BJ (cell line): ENCODE measurements at regions not wholly inside any gene's neighbourhood (a gene's known extent, or its start where the extent isn't known, plus 50 kb on each side); places are given as distances from the start of the nearest gene placed in this dataset.

ENCODE experiments used
- CTCF ChIA-PET: fragments of 350-600 bp; formaldehyde crosslinking; extraction: SDS; loops from one replicate; lab custom pipeline; 2021; ENCODE audit warnings: antibody characterized with exemption, inconsistent platforms; lab: Yijun Ruan, JAX
- POLR2A ChIA-PET: fragments of 300-600 bp; sonication (Branson Sonifier 250); formaldehyde crosslinking; extraction: SDS; loops from one replicate; lab custom pipeline; 2021; ENCODE audit warnings: antibody characterized with exemption; lab: Charles Lee
- DNase-seq: peaks from one replicate; pipeline ENCODE4 v3.0.0-alpha.2; 2011; ENCODE audit warnings: low read depth
- H3K27me3 ChIP-seq: 2 replicates; pipeline ENCODE4 v1.6.0; 2011; ENCODE audit warnings: low read length; ENCODE audit not compliant: control insufficient read depth, insufficient read depth
- H3K36me3 ChIP-seq: 2 replicates; pipeline ENCODE4 v1.5.1; 2011; ENCODE audit warnings: low read length; ENCODE audit not compliant: control insufficient read depth, insufficient read depth
- H3K4me3 ChIP-seq: 2 replicates; pipeline ENCODE4 v1.5.1; 2011; ENCODE audit warnings: low read depth, mild to moderate bottlenecking, control low read depth, low read length
- TF ChIP-seq, protein P1 (sequence below): IDR thresholded peaks from 2 replicates; pipeline ENCODE4 v1.5.1; 2011; ENCODE audit warnings: low read depth, mild to moderate bottlenecking, control low read depth, inconsistent platforms, low read length, moderate library complexity; ENCODE audit not compliant: insufficient read depth

DNA sequence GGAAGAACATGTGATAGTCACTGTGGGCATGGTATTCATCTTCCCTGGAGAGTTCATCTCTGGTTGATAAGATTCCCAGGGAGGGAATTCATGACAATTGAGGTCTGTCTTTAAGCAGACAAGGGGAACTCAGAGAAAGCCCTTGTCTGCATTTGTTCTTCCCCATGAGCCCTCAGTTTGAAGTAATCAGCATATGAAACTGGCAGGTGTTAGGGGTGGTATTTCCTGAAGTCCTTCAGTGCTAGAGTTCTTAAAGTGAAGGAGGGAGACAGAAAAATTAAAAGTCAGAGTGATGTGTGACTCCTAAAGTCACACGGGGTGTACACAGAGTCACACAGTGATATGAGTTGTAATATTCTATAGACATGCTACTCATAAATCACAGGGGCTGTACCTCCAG is 60.6 kb upstream of the SYK start:
- TF ChIP-seq, protein P1, sequence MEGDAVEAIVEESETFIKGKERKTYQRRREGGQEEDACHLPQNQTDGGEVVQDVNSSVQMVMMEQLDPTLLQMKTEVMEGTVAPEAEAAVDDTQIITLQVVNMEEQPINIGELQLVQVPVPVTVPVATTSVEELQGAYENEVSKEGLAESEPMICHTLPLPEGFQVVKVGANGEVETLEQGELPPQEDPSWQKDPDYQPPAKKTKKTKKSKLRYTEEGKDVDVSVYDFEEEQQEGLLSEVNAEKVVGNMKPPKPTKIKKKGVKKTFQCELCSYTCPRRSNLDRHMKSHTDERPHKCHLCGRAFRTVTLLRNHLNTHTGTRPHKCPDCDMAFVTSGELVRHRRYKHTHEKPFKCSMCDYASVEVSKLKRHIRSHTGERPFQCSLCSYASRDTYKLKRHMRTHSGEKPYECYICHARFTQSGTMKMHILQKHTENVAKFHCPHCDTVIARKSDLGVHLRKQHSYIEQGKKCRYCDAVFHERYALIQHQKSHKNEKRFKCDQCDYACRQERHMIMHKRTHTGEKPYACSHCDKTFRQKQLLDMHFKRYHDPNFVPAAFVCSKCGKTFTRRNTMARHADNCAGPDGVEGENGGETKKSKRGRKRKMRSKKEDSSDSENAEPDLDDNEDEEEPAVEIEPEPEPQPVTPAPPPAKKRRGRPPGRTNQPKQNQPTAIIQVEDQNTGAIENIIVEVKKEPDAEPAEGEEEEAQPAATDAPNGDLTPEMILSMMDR, result no peak
- no peak for DNase-seq
- H3K36me3 ChIP-seq, result no peaks in the 10 kb centered on the region
- ChIA-PET CTCF (no interaction called here), POLR2A (no interaction called here)
- no peak overlapping the region for H3K4me3 ChIP-seq
- H3K27me3 ChIP-seq, result no peaks in the 10 kb centered on the region

DNA sequence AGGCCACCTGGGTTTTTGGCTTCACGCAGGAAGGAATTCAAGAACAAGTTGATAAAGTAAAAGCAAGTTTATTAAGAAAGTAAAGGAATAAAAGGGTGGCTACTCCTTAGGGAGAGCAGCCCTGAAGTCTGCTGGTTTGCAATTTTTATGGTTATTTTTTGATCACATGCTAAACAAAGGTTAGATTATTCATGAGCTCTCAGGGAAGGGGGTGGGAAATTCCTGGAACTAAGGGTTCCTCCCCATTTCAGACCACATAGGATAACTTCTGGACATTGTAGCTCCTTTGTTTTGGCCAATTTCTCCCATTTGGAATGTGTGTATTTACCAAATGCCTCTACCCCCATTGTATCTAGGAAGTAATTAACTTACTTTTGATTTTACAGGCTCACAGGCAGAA is 63.9 kb upstream of the SYK start:
- no peak for DNase-seq
- H3K27me3 ChIP-seq, result no peaks in the 10 kb centered on the region
- ChIA-PET CTCF (no interaction called here), POLR2A (no interaction called here)
- no peak overlapping the region for H3K4me3 ChIP-seq
- TF ChIP-seq, protein P1, result no peak
- H3K36me3 ChIP-seq, result no peaks in the 10 kb centered on the region

DNA sequence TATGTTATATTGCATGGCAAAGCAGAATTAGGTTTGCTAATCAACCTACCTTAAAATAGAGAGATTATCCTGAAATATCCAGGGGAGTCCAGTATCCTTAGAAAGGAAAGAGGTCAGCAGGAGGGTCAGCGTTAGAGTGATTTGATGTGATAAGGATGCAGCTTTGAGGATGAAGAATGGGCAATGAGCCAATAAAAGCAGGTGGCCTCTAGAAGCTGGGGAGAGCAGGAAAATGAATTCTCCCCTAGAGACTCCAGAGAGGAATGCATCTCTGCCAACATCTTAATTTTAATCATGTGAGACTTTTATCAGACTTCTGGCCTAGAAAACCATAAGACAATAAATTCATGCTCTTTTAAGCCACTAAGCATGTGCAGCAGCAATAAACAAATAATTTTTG is 65.7 kb upstream of the SYK start:
- no peak overlapping the region for H3K4me3 ChIP-seq
- TF ChIP-seq, protein P1, result no peak
- POLR2A ChIA-PET, result no interaction called here
- no peak for DNase-seq
- H3K27me3 ChIP-seq, result no peaks in the 10 kb centered on the region
- CTCF ChIA-PET, result no interaction called here
- H3K36me3 ChIP-seq, result no peaks in the 10 kb centered on the region

DNA sequence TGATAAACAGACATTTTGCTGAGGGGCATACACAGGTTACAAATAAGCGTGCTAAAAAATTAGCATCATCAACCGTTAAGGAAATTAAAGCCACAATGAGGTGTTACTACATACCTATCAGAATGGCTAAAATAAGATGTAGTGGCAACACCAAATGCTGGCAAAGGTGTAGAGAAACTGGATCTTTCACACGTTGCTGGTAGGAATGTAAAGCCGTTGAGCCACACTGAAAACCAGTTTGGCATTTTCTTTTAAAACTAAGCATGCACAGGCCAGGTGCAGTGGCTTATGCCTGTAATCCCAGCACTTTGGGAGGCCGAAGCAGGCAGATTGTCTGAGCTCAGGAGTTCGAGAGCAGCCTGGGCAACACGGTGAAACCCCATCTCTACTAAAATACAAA is 67.0 kb upstream of the SYK start:
- H3K4me3 ChIP-seq, result no peak overlapping the region
- ChIA-PET CTCF (no interaction called here), POLR2A (no interaction called here)
- TF ChIP-seq, protein P1, result no peak
- no peak for DNase-seq
- H3K36me3 ChIP-seq, result no peaks in the 10 kb centered on the region
- no peaks in the 10 kb centered on the region for H3K27me3 ChIP-seq

DNA sequence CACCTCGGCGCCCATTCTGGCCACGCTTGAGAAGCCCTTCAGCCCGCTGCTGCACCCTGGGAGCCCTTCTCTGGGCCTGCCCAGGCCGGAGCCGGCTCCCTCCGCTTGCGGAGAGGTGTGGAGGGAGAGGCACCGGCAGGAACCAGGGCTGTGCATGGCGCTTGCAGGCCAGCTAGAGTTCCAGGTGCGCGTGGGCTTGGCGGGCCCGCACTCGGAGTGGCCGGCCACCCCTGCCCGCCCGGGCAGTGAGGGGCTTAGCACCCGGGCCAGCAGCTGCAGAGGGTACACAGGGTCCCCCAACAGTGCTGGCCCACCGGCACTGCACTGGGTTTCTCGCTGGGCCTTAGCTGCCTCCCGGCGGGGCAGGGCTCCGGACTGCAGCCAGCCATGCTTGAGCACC is 72.3 kb upstream of the SYK start:
- CTCF ChIA-PET, result interaction anchor here (0.8 kb wide), 1 partner anchor 11 kb away, joined by 4 read pairs; no protein-coding TSS in a partner anchor

More for the DNA sequence above, 72.3 kb upstream of the SYK start:
- no peak for DNase-seq
- Histone ChIP-seq H3K36me3 (no peaks in the 10 kb centered on the region), H3K4me3 (no peak overlapping the region), H3K27me3 (no peaks in the 10 kb centered on the region)
- POLR2A ChIA-PET, result no interaction called here
- TF ChIP-seq, protein P1, result no peak
